ENCODE measurements at regions not wholly inside any gene's neighbourhood (a gene's known extent, or its start where the extent isn't known, plus 50 kb on each side); places are given as distances from the start of the nearest gene placed in this dataset.

- no peak for TF ChIP-seq CTCF (IDR thresholded peaks at IDR 0.05; ENCODE audit: insufficient read depth, low read depth, low read length)
- no peak for DNase-seq (ENCODE audit: low read depth)
- H3K4me3 ChIP-seq (ENCODE audit: low read depth, low read length) = no peak overlapping the region
- CTCF ChIA-PET = interaction anchor here (0.6 kb wide), 2 partner anchors 354 to 1024 kb away, joined by 3 read pairs; no protein-coding TSS in a partner anchor
- no peaks in the 10 kb centered on the region for H3K36me3 ChIP-seq (ENCODE audit: control insufficient read depth, insufficient read depth, low read length)
- POLR2A ChIA-PET = no interaction called here
- no peaks in the 10 kb centered on the region for H3K27me3 ChIP-seq (ENCODE audit: control insufficient read depth, insufficient read depth, low read length)
Measured at GRCh38 chr2:144307711-144308110, 212.2 kb downstream of the ZEB2 start.

- H3K36me3 ChIP-seq (ENCODE audit: control insufficient read depth, insufficient read depth, low read length) = no peaks in the 10 kb centered on the region
- H3K4me3 ChIP-seq (ENCODE audit: low read depth, low read length) = no peak overlapping the region
- TF ChIP-seq CTCF (IDR thresholded peaks at IDR 0.05; ENCODE audit: insufficient read depth, low read depth, low read length) = no peak
- H3K27me3 ChIP-seq (ENCODE audit: control insufficient read depth, insufficient read depth, low read length) = no peaks in the 10 kb centered on the region
- CTCF ChIA-PET = no interaction called here
- no peak for DNase-seq (ENCODE audit: low read depth)
- POLR2A ChIA-PET = no interaction called here
Measured at GRCh38 chr2:144304202-144304601, 215.7 kb downstream of the ZEB2 start.

GRCh38 chr2:144300632-144301031 lies 219.3 kb downstream of the ZEB2 start:
- H3K36me3 ChIP-seq (ENCODE audit: control insufficient read depth, insufficient read depth, low read length) = no peaks in the 10 kb centered on the region
- CTCF ChIA-PET = interaction anchor here (0.5 to 1.0 kb wide), 3 partner anchors 10 to 14 kb away, joined by 3 read pairs; no protein-coding TSS in a partner anchor
- no peak overlapping the region for H3K4me3 ChIP-seq (ENCODE audit: low read depth, low read length)
- TF ChIP-seq CTCF (IDR thresholded peaks at IDR 0.05; ENCODE audit: insufficient read depth, low read depth, low read length) = no peak
- DNase-seq (ENCODE audit: low read depth) = no peak
- no peaks in the 10 kb centered on the region for H3K27me3 ChIP-seq (ENCODE audit: control insufficient read depth, insufficient read depth, low read length)
- POLR2A ChIA-PET = no interaction called here

- no peak for DNase-seq (ENCODE audit: low read depth)
- TF ChIP-seq CTCF (IDR thresholded peaks at IDR 0.05; ENCODE audit: insufficient read depth, low read depth, low read length) = no peak
- Histone ChIP-seq H3K36me3 (ENCODE audit: control insufficient read depth, insufficient read depth, low read length) (no peaks in the 10 kb centered on the region), H3K27me3 (ENCODE audit: control insufficient read depth, insufficient read depth, low read length) (no peaks in the 10 kb centered on the region), H3K4me3 (ENCODE audit: low read depth, low read length) (no peak overlapping the region)
- CTCF ChIA-PET = interaction anchor here (0.7 kb wide), 1 partner anchor 10 kb away, joined by 3 read pairs; no protein-coding TSS in a partner anchor
- POLR2A ChIA-PET = no interaction called here
Measured at GRCh38 chr2:144290276-144290675, 229.6 kb downstream of the ZEB2 start.

- TF ChIP-seq CTCF (IDR thresholded peaks at IDR 0.05; ENCODE audit: insufficient read depth, low read depth, low read length) = no peak
- no peaks in the 10 kb centered on the region for H3K36me3 ChIP-seq (ENCODE audit: control insufficient read depth, insufficient read depth, low read length)
- no peak for DNase-seq (ENCODE audit: low read depth)
- no peaks in the 10 kb centered on the region for H3K27me3 ChIP-seq (ENCODE audit: control insufficient read depth, insufficient read depth, low read length)
- CTCF ChIA-PET = no interaction called here
- no peak overlapping the region for H3K4me3 ChIP-seq (ENCODE audit: low read depth, low read length)
- POLR2A ChIA-PET = no interaction called here
Measured at GRCh38 chr2:144288438-144288837, 231.5 kb downstream of the ZEB2 start.
